ENCODE measurements at regions not wholly inside any gene's neighbourhood (a gene's known extent, or its start where the extent isn't known, plus 50 kb on each side); places are given as distances from the start of the nearest gene placed in this dataset.
"Not testable (repeated sequence)": the region's sequence is repeated elsewhere in the genome, so short reads cannot be mapped to it uniquely, and the experiment has no call there.

GRCh38 chr10:23834091-23834490 is 374.8 kb upstream of the KIAA1217 start:
- H3K4me3 Mint-ChIP-seq, result no peak overlapping the region
- H3K4me1 Mint-ChIP-seq, result no peaks in the 10 kb centered on the region
- no peaks in the 10 kb centered on the region for H3K9me3 Mint-ChIP-seq
- H3K27me3 Mint-ChIP-seq (ENCODE audit: low read depth, poor library complexity), result peaks cover 35% of the 10 kb centered on the region
- no peaks in the 10 kb centered on the region for H3K36me3 Mint-ChIP-seq (ENCODE audit: low read depth)
- no peak for DNase-seq
- TF ChIP-seq CTCF (IDR thresholded peaks at IDR 0.05), result no peak
- H3K27ac Mint-ChIP-seq, result no peak overlapping the region

GRCh38 chr10:23850631-23851030 is 358.3 kb upstream of the KIAA1217 start:
- H3K4me3 Mint-ChIP-seq, result no peak overlapping the region
- H3K27me3 Mint-ChIP-seq (ENCODE audit: low read depth, poor library complexity), result peaks cover 14% of the 10 kb centered on the region
- H3K27ac Mint-ChIP-seq, result no peak overlapping the region
- DNase-seq, result no peak
- no peaks in the 10 kb centered on the region for H3K4me1 Mint-ChIP-seq
- no peaks in the 10 kb centered on the region for H3K36me3 Mint-ChIP-seq (ENCODE audit: low read depth)
- H3K9me3 Mint-ChIP-seq, result peaks cover 41% of the 10 kb centered on the region
- TF ChIP-seq CTCF (IDR thresholded peaks at IDR 0.05), result no peak

- Mint-ChIP-seq H3K27ac (no peak overlapping the region), H3K9me3 (peaks cover 25% of the 10 kb centered on the region), H3K4me1 (no peaks in the 10 kb centered on the region), H3K4me3 (no peak overlapping the region), H3K36me3 (ENCODE audit: low read depth) (peaks cover 4% of the 10 kb centered on the region), H3K27me3 (ENCODE audit: low read depth, poor library complexity) (peaks cover 3% of the 10 kb centered on the region)
- DNase-seq, result no peak
- no peak for TF ChIP-seq CTCF (IDR thresholded peaks at IDR 0.05)
These were observed 349.3 kb upstream of the KIAA1217 start for GRCh38 chr10:23859598-23859997.

GRCh38 chr10:23864631-23865147 is 344.2 kb upstream of the KIAA1217 start:
- H3K36me3 Mint-ChIP-seq (ENCODE audit: low read depth), result no peaks in the 10 kb centered on the region

GRCh38 chr10:23866985-23867384 is 342.0 kb upstream of the KIAA1217 start:
- DNase-seq; H3K36me3 Mint-ChIP-seq (ENCODE audit: low read depth); H3K27me3 Mint-ChIP-seq (ENCODE audit: low read depth, poor library complexity); H3K27ac Mint-ChIP-seq; H3K9me3 Mint-ChIP-seq; H3K4me3 Mint-ChIP-seq: not testable (repeated sequence)
- peaks cover 17% of the 10 kb centered on the region for H3K4me1 Mint-ChIP-seq

More at GRCh38 chr10:23864631-23865147, 344.2 kb upstream of the KIAA1217 start:
- no peak for TF ChIP-seq CTCF (IDR thresholded peaks at IDR 0.05)
- Mint-ChIP-seq H3K27ac (no peak overlapping the region), H3K27me3 (ENCODE audit: low read depth, poor library complexity) (peaks cover 8% of the 10 kb centered on the region), H3K4me1 (peaks cover 5% of the 10 kb centered on the region), H3K4me3 (no peak overlapping the region), H3K9me3 (no peaks in the 10 kb centered on the region)
- DNase-seq, result no peak

- no peak overlapping the region for H3K27ac Mint-ChIP-seq
- peaks cover 5% of the 10 kb centered on the region for H3K27me3 Mint-ChIP-seq (ENCODE audit: low read depth, poor library complexity)
- H3K4me3 Mint-ChIP-seq, result no peak overlapping the region
- peaks cover 17% of the 10 kb centered on the region for H3K4me1 Mint-ChIP-seq
- no peak for TF ChIP-seq CTCF (IDR thresholded peaks at IDR 0.05)
- no peaks in the 10 kb centered on the region for H3K36me3 Mint-ChIP-seq (ENCODE audit: low read depth)
- DNase-seq, result no peak
- H3K9me3 Mint-ChIP-seq, result no peaks in the 10 kb centered on the region
These were observed 340.8 kb upstream of the KIAA1217 start for GRCh38 chr10:23868121-23868520.
